HEK293 (cell line): ENCODE measurements at regions not wholly inside any gene's neighbourhood (a gene's known extent, or its start where the extent isn't known, plus 50 kb on each side); places are given as distances from the start of the nearest gene placed in this dataset.

Source experiments
- CTCF ChIA-PET: fragments of 350-600 bp; formaldehyde crosslinking; extraction: SDS; loops from one replicate; lab custom pipeline; 2021; ENCODE audit warnings: antibody characterized with exemption; lab: Yijun Ruan, JAX
- POLR2A ChIA-PET: fragments of 300-600 bp; formaldehyde crosslinking; extraction: SDS; loops from one replicate; lab custom pipeline; 2020; ENCODE audit warnings: antibody characterized with exemption, inconsistent platforms; lab: Yijun Ruan, JAX
- H3K27ac ChIP-seq: fragments of 200-500 bp; sonication (Bioruptor generic); 2 replicates; pipeline ENCODE4 v1.5.1; 2014; ENCODE audit warnings: low read depth, low read length, control low read depth, inconsistent platforms; ENCODE audit errors: extremely low read depth
- H3K36me3 ChIP-seq, 2 experiments: fragments of 200-500 bp in 1 of 2; sonication (Bioruptor generic) in 1 of 2; 1 replicate in 1 of 2; 2 replicates in 1 of 2; pipeline ENCODE4 v1.5.1; 2014 to 2017; ENCODE audit warnings: inconsistent platforms in 2 of 2, low read length in 2 of 2; ENCODE audit not compliant: control insufficient read depth in 2 of 2, insufficient read depth in 1 of 2
- H3K4me1 ChIP-seq: fragments of 200-500 bp; sonication (Bioruptor generic); 2 replicates; pipeline ENCODE4 v1.5.1; 2014; ENCODE audit warnings: mild to moderate bottlenecking, low read length, inconsistent platforms; ENCODE audit not compliant: control insufficient read depth, insufficient read depth
- H3K4me3 ChIP-seq: 2 replicates; pipeline ENCODE4 v1.5.1; 2011; ENCODE audit warnings: low read depth, mild to moderate bottlenecking, control low read depth, low read length, moderate library complexity
- H3K9me3 ChIP-seq: fragments of 200-500 bp; sonication (Bioruptor generic); 2 replicates; pipeline ENCODE4 v1.5.1; 2014; ENCODE audit warnings: low read depth, low read length, inconsistent platforms; ENCODE audit not compliant: control insufficient read depth, insufficient read depth
- BCL11A ChIP-seq: fragments of 450-650 bp; formaldehyde crosslinking; IDR thresholded peaks from 2 replicates; pipeline ENCODE4 v1.5.1; 2016; ENCODE audit warnings: low read depth, missing biosample characterization, missing genetic modification characterization
- KLF9 ChIP-seq: fragments of 450-650 bp; formaldehyde crosslinking; IDR thresholded peaks from 2 replicates; pipeline ENCODE4 v1.5.1; 2016; ENCODE audit warnings: missing biosample characterization, missing genetic modification characterization, low read depth
- MEIS1 ChIP-seq: sonication (generic); formaldehyde crosslinking; IDR thresholded peaks from 2 replicates; pipeline ENCODE4 v1.8.1; 2022; ENCODE audit warnings: missing genetic modification reagents, mild to moderate bottlenecking, borderline replicate concordance
- MZF1 ChIP-seq: fragments of 450-650 bp; formaldehyde crosslinking; IDR thresholded peaks from 2 replicates; pipeline ENCODE4 v1.5.1; 2017; ENCODE audit warnings: missing biosample characterization, missing genetic modification characterization, borderline replicate concordance
- SP3 ChIP-seq: fragments of 450-650 bp; formaldehyde crosslinking; IDR thresholded peaks from 2 replicates; pipeline ENCODE4 v1.5.1; 2016; ENCODE audit warnings: missing biosample characterization, missing genetic modification characterization
- TRIM28 ChIP-seq: IDR thresholded peaks from 2 replicates; pipeline ENCODE4 v1.6.1; 2011; ENCODE audit warnings: low read length, control low read depth, borderline replicate concordance
- WT1 ChIP-seq: fragments of 450-650 bp; formaldehyde crosslinking; IDR thresholded peaks from 2 replicates; pipeline ENCODE4 v1.5.1; 2016; ENCODE audit warnings: missing biosample characterization, missing genetic modification characterization
- ZBTB7A ChIP-seq: fragments of 450-650 bp; formaldehyde crosslinking; IDR thresholded peaks from 2 replicates; pipeline ENCODE4 v1.5.1; 2016; ENCODE audit warnings: low read depth, missing biosample characterization, missing genetic modification characterization
- ZEB2 ChIP-seq: fragments of 450-650 bp; formaldehyde crosslinking; IDR thresholded peaks from 2 replicates; pipeline ENCODE4 v1.5.1; 2016; ENCODE audit warnings: missing biosample characterization, missing genetic modification characterization
- ZFP69B ChIP-seq: fragments of 450-650 bp; formaldehyde crosslinking; IDR thresholded peaks from 2 replicates; pipeline ENCODE4 v1.5.1; 2016; ENCODE audit warnings: missing biosample characterization, missing genetic modification characterization
- ZNF155 ChIP-seq: fragments of 450-650 bp; formaldehyde crosslinking; IDR thresholded peaks from 2 replicates; pipeline ENCODE4 v1.5.1; 2016; ENCODE audit warnings: missing biosample characterization, missing genetic modification characterization
- ZNF157 ChIP-seq: fragments of 450-650 bp; formaldehyde crosslinking; IDR thresholded peaks from 2 replicates; pipeline ENCODE4 v1.5.1; 2016; ENCODE audit warnings: missing biosample characterization, missing genetic modification characterization
- ZNF184 ChIP-seq: fragments of 450-650 bp; IDR thresholded peaks from 2 replicates; pipeline ENCODE4 v1.5.1; 2018; ENCODE audit warnings: missing biosample characterization, mild to moderate bottlenecking, missing genetic modification characterization
- ZNF2 ChIP-seq: fragments of 450-650 bp; formaldehyde crosslinking; IDR thresholded peaks from 2 replicates; pipeline ENCODE4 v1.5.1; 2016; ENCODE audit warnings: missing biosample characterization, missing genetic modification characterization
- ZNF324 ChIP-seq: fragments of 450-650 bp; formaldehyde crosslinking; IDR thresholded peaks from 2 replicates; pipeline ENCODE4 v1.5.1; 2016; ENCODE audit warnings: missing biosample characterization, missing genetic modification characterization
- ZNF341 ChIP-seq: fragments of 450-650 bp; formaldehyde crosslinking; IDR thresholded peaks from 2 replicates; pipeline ENCODE4; 2016; ENCODE audit warnings: low read depth, missing biosample characterization, missing genetic modification characterization
- ZNF37A ChIP-seq: fragments of 450-650 bp; IDR thresholded peaks from 2 replicates; pipeline ENCODE4 v1.5.1; 2018; ENCODE audit warnings: missing biosample characterization, missing genetic modification characterization
- ZNF514 ChIP-seq: fragments of 450-650 bp; formaldehyde crosslinking; IDR thresholded peaks from 2 replicates; pipeline ENCODE4 v1.5.1; 2016; ENCODE audit warnings: missing biosample characterization, missing genetic modification characterization
- ZNF548 ChIP-seq: fragments of 450-650 bp; formaldehyde crosslinking; IDR thresholded peaks from 2 replicates; pipeline ENCODE4 v1.5.1; 2016; ENCODE audit warnings: missing biosample characterization, missing genetic modification characterization
- ZNF558 ChIP-seq: fragments of 450-650 bp; formaldehyde crosslinking; IDR thresholded peaks from 2 replicates; pipeline ENCODE4 v1.5.1; 2016; ENCODE audit warnings: missing biosample characterization, missing genetic modification characterization
- ZNF626 ChIP-seq: fragments of 450-650 bp; sonication (Bioruptor Pico); formaldehyde crosslinking; IDR thresholded peaks from 2 replicates; pipeline ENCODE4 v1.5.1; 2018; ENCODE audit warnings: missing biosample characterization, missing genetic modification characterization, inconsistent platforms
- ZNF664 ChIP-seq: fragments of 450-650 bp; formaldehyde crosslinking; IDR thresholded peaks from 2 replicates; pipeline ENCODE4 v1.5.1; 2016; ENCODE audit warnings: missing biosample characterization, missing genetic modification characterization
- TF ChIP-seq, protein P1 (sequence below): fragments of 450-650 bp; formaldehyde crosslinking; IDR thresholded peaks from 2 replicates; pipeline ENCODE4 v1.5.1; 2016; ENCODE audit warnings: missing biosample characterization, missing genetic modification characterization
- TF ChIP-seq, protein P2 (sequence below): fragments of 450-650 bp; formaldehyde crosslinking; IDR thresholded peaks from 2 replicates; pipeline ENCODE4 v1.5.1; 2016; ENCODE audit warnings: missing biosample characterization, missing genetic modification characterization
- TF ChIP-seq, protein P3 (sequence below): fragments of 450-650 bp; formaldehyde crosslinking; optimal IDR thresholded peaks from 2 replicates; pipeline ENCODE3; 2016; ENCODE audit warnings: missing biosample characterization, mild to moderate bottlenecking, missing genetic modification characterization
- TF ChIP-seq, protein P4 (sequence below): fragments of 450-650 bp; formaldehyde crosslinking; IDR thresholded peaks from 2 replicates; pipeline ENCODE4 v1.5.1; 2016; ENCODE audit warnings: missing biosample characterization, missing genetic modification characterization
- TF ChIP-seq, protein P5 (sequence below): fragments of 450-650 bp; formaldehyde crosslinking; IDR thresholded peaks from 2 replicates; pipeline ENCODE4 v1.5.1; 2016; ENCODE audit warnings: missing biosample characterization, missing genetic modification characterization

DNA sequence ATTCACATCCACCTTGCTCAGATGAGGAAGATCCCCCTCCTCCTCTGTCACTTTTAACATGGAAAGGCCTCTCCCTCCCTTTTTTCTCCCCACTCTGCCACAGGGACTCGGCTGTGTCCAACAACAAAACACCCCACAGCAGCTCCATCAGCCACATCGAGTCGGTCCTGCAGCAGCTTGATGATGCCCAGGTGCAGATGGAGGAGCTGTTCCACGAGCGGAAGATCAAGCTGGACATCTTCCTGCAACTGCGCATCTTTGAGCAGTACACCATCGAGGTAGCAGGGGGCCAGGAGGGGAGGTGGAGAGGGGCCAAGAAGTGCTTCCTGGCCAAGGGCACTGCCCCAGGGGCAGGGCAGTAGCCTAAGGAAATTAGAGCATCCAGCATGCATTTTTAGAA lies 331.7 kb upstream of the UMPS start:
- TF ChIP-seq, protein P1, sequence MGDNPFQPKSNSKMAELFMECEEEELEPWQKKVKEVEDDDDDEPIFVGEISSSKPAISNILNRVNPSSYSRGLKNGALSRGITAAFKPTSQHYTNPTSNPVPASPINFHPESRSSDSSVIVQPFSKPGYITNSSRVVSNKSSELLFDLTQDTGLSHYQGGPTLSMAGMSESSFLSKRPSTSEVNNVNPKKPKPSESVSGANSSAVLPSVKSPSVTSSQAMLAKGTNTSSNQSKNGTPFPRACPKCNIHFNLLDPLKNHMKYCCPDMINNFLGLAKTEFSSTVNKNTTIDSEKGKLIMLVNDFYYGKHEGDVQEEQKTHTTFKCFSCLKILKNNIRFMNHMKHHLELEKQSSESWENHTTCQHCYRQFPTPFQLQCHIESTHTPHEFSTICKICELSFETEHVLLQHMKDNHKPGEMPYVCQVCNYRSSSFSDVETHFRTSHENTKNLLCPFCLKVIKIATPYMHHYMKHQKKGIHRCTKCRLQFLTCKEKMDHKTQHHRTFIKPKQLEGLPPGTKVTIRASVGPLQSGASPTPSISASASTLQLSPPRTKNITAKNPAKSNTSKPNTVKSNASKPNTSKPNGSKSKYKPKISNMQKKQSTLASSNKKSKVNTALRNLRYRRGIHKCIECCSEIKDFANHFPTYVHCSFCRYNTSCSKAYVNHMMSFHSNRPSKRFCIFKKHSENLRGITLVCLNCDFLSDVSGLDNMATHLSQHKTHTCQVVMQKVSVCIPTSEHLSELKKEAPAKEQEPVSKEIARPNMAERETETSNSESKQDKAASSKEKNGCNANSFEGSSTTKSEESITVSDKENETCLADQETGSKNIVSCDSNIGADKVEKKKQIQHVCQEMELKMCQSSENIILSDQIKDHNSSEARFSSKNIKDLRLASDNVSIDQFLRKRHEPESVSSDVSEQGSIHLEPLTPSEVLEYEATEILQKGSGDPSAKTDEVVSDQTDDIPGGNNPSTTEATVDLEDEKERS (tag by site-specific recombination): no peak
- TF ChIP-seq ZEB2 (no peak), MEIS1 (CRISPR knock-in tag) (no peak), ZNF514 (tag by site-specific recombination) (no peak), ZNF155 (tag by site-specific recombination) (no peak), ZNF341 (no peak), ZNF2 (no peak), WT1 (tag by site-specific recombination) (no peak), TRIM28 (no peak), MZF1 (tag by site-specific recombination) (no peak), ZNF548 (no peak), ZNF324 (tag by site-specific recombination) (no peak), ZFP69B (tag by site-specific recombination) (no peak), BCL11A (tag by site-specific recombination) (no peak)
- TF ChIP-seq, protein P2, sequence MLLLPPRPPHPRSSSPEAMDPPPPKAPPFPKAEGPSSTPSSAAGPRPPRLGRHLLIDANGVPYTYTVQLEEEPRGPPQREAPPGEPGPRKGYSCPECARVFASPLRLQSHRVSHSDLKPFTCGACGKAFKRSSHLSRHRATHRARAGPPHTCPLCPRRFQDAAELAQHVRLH (tag by site-specific recombination): no peak
- TF ChIP-seq, protein P3, sequence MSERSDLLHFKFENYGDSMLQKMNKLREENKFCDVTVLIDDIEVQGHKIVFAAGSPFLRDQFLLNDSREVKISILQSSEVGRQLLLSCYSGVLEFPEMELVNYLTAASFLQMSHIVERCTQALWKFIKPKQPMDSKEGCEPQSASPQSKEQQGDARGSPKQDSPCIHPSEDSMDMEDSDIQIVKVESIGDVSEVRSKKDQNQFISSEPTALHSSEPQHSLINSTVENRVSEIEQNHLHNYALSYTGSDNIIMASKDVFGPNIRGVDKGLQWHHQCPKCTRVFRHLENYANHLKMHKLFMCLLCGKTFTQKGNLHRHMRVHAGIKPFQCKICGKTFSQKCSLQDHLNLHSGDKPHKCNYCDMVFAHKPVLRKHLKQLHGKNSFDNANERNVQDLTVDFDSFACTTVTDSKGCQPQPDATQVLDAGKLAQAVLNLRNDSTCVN (tag by site-specific recombination): no peak
- TF ChIP-seq, protein P4, sequence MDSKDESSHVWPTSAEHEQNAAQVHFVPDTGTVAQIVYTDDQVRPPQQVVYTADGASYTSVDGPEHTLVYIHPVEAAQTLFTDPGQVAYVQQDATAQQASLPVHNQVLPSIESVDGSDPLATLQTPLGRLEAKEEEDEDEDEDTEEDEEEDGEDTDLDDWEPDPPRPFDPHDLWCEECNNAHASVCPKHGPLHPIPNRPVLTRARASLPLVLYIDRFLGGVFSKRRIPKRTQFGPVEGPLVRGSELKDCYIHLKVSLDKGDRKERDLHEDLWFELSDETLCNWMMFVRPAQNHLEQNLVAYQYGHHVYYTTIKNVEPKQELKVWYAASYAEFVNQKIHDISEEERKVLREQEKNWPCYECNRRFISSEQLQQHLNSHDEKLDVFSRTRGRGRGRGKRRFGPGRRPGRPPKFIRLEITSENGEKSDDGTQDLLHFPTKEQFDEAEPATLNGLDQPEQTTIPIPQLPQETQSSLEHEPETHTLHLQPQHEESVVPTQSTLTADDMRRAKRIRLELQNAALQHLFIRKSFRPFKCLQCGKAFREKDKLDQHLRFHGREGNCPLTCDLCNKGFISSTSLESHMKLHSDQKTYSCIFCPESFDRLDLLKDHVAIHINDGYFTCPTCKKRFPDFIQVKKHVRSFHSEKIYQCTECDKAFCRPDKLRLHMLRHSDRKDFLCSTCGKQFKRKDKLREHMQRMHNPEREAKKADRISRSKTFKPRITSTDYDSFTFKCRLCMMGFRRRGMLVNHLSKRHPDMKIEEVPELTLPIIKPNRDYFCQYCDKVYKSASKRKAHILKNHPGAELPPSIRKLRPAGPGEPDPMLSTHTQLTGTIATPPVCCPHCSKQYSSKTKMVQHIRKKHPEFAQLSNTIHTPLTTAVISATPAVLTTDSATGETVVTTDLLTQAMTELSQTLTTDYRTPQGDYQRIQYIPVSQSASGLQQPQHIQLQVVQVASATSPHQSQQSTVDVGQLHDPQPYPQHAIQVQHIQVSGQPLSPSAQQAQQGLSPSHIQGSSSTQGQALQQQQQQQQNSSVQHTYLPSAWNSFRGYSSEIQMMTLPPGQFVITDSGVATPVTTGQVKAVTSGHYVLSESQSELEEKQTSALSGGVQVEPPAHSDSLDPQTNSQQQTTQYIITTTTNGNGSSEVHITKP (tag by site-specific recombination): no peak
- Histone ChIP-seq H3K36me3 (no peaks in the 10 kb centered on the region), H3K4me3 (no peak overlapping the region), H3K4me1 (peaks cover 12% of the 10 kb centered on the region), H3K9me3 (no peaks in the 10 kb centered on the region), H3K27ac (no peak overlapping the region)
- CTCF ChIA-PET: interaction anchor here (0.5 to 0.7 kb wide), 2 partner anchors 496 to 754 kb away, joined by 3 to 4 read pairs; no protein-coding TSS in a partner anchor
- POLR2A ChIA-PET: no interaction called here

DNA sequence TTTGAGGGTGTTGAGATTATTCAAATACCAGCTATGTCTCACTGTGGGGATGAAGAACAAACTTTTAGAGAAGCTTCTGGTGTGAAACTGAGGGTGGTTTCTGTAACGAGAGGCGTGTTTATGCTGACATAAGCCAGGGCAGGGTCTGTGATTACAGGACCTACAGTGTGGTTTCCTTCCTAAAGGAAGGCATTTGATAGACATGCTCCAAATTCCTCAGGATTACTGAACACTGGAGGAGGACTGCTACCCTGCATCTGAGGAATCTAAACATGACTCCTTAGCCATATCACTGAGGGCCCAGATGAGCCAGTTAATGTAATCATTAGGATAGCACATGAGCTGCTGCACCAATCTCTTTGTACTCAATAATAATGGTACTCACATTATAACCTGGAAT lies 328.4 kb upstream of the UMPS start:
- CTCF ChIA-PET: interaction anchor here (0.7 to 0.9 kb wide), 2 partner anchors 40 to 314 kb away, joined by 3 read pairs; no protein-coding TSS in a partner anchor
- Histone ChIP-seq H3K36me3 (no peaks in the 10 kb centered on the region), H3K4me1 (no peaks in the 10 kb centered on the region), H3K27ac (no peak overlapping the region), H3K9me3 (no peaks in the 10 kb centered on the region), H3K4me3 (no peak overlapping the region)
- POLR2A ChIA-PET: no interaction called here
- TF ChIP-seq ZNF626: no peak
- TF ChIP-seq SP3: no peak
- TF ChIP-seq ZNF664 (tag by site-specific recombination): no peak
- no peak for TF ChIP-seq ZNF157
- TF ChIP-seq, protein P5, sequence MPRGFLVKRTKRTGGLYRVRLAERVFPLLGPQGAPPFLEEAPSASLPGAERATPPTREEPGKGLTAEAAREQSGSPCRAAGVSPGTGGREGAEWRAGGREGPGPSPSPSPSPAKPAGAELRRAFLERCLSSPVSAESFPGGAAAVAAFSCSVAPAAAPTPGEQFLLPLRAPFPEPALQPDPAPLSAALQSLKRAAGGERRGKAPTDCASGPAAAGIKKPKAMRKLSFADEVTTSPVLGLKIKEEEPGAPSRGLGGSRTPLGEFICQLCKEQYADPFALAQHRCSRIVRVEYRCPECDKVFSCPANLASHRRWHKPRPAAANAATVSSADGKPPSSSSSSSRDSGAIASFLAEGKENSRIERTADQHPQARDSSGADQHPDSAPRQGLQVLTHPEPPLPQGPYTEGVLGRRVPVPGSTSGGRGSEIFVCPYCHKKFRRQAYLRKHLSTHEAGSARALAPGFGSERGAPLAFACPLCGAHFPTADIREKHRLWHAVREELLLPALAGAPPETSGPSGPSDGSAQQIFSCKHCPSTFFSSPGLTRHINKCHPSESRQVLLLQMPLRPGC (tag by site-specific recombination): no peak
- no peak for TF ChIP-seq ZNF558 (tag by site-specific recombination)
- no peak for TF ChIP-seq ZNF184
- no peak for TF ChIP-seq ZBTB7A (tag by site-specific recombination)
- no peak for TF ChIP-seq ZNF37A (tag by site-specific recombination)
- TF ChIP-seq KLF9 (tag by site-specific recombination): no peak
